ENCODE measurements at regions not wholly inside any gene's neighbourhood (a gene's known extent, or its start where the extent isn't known, plus 50 kb on each side); places are given as distances from the start of the nearest gene placed in this dataset.

- DNase-seq: no peak
Measured at GRCh38 chr14:65360144-65360784, 52.3 kb upstream of the FUT8 start.

- DNase-seq: no peak
Measured at GRCh38 chr14:65361920-65362319, 50.6 kb upstream of the FUT8 start.

All from EL (cell line).